Activated CD8-positive, alpha-beta memory T cell treated with anti-CD3 and anti-CD28 coated beads, Interleukin-2, amount 10 ng/mL, durations not matched to agents 7 days and 5 days (primary cell): ENCODE measurements at regions not wholly inside any gene's neighbourhood (a gene's known extent, or its start where the extent isn't known, plus 50 kb on each side); places are given as distances from the start of the nearest gene placed in this dataset.
"Not testable (repeated sequence)": the region's sequence is repeated elsewhere in the genome, so short reads cannot be mapped to it uniquely, and the experiment has no call there.

ENCODE experiments used
- ATAC-seq: fragments of 150-1000 bp; cut with Tn5 transposase; one replicate; pipeline ENCODE4 v1.10.0; 2021; ENCODE audit warnings: moderate library complexity
- CTCF ChIA-PET: fragments of 350-600 bp; sonication (Branson Sonifier 250); formaldehyde crosslinking; loops from one replicate; lab custom pipeline; 2021; ENCODE audit warnings: antibody characterized with exemption; lab: Charles Lee
- DNase-seq: peaks from one replicate; pipeline ENCODE4 v3.0.0-alpha.2; 2020
- H3K27ac Mint-ChIP-seq: one replicate; pipeline ENCODE4 v1.8.0; 2021; ENCODE audit warnings: mild to moderate bottlenecking, mixed read lengths
- H3K27me3 Mint-ChIP-seq: one replicate; pipeline ENCODE4 v1.8.0; 2021; ENCODE audit warnings: mixed read lengths
- H3K36me3 Mint-ChIP-seq: one replicate; pipeline ENCODE4 v1.8.0; 2021; ENCODE audit warnings: mild to moderate bottlenecking, mixed read lengths
- H3K4me1 Mint-ChIP-seq: one replicate; pipeline ENCODE4 v1.8.0; 2021; ENCODE audit warnings: mixed read lengths
- H3K4me3 Mint-ChIP-seq: one replicate; pipeline ENCODE4 v1.8.0; 2021; ENCODE audit warnings: mild to moderate bottlenecking, moderate library complexity, mixed read lengths
- H3K9me3 Mint-ChIP-seq: one replicate; pipeline ENCODE4 v1.8.0; 2022; ENCODE audit warnings: low read depth, mixed read lengths

DNA sequence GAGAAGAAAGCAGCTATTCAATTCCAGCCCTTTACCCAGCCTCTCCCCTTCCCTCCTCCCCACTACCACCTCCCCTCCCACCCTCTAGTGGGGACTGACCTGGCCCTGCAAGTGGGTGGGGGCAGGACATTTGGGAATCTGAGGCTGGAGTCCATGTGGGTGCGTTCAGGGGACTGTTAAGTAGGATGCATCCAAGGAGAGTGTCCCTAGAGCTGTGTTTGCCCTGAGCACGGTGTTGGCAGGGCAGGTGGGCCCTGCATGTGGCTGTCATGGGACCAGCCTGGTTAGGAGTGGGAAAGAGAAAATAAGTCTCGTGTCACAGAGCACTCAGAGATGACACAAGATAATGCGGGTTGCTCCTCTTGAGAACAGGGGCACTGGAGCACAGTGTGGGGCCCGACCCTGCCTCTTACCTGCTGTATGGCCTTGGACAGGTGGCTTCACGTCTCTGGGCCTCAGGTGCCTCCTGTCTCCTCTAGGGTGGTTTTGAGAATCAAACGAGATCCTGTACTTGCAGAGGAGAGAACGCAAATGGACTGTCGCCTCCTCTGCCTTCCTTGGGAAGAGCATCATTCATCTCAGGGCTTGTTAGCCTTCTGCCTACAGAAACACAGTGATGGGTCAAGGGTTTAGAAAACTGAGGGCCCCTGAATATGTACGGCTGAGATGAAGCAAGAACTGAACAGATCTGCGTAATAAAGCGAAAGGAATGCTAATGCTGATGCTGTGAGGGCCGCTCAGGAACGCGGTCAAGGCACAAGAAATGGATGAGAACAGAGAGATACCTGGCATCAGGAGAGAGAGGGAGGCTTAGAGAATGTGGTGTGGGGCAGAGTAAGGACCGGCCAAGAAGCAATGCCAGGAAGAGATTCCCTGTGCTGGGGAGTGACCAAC is 187.7 kb upstream of the HAAO start:
- no peak overlapping the region for H3K4me3 Mint-ChIP-seq
- CTCF ChIA-PET = interaction anchor here (1.2 kb wide), 1 partner anchor 249 kb away, joined by 3 read pairs; no protein-coding TSS in a partner anchor
- H3K4me1 Mint-ChIP-seq = no peaks in the 10 kb centered on the region
- no peak for DNase-seq
- no peak overlapping the region for H3K27ac Mint-ChIP-seq
- H3K27me3 Mint-ChIP-seq = peaks cover 3% of the 10 kb centered on the region
- no peaks in the 10 kb centered on the region for H3K9me3 Mint-ChIP-seq
- no peaks in the 10 kb centered on the region for H3K36me3 Mint-ChIP-seq
- ATAC-seq = no peak

DNA sequence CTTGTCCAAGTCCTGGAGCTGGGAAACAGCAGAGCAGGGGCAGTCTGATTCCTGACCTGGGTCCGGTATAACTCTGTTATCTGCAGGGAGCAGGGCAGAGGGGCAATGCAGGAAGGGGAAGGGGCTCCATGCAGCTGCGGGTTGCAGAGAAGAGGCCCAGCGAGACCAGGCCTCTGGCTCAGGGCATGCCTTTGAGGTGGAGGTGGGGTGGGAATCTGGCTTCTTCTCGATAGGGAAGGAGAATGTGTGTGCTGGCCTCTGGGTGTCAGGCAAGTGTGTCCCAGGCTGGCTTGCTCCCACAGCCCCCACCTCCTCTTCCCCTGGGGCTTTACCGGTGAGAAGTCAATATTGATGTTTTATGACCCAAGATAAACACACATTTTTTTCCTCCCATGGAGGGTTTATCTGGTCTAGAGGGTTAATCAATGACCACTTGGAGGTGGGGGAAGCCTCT is 187.1 kb upstream of the HAAO start:
- no peak overlapping the region for H3K4me3 Mint-ChIP-seq
- DNase-seq = no peak
- no peak for ATAC-seq
- peaks cover 3% of the 10 kb centered on the region for H3K27me3 Mint-ChIP-seq
- no peaks in the 10 kb centered on the region for H3K9me3 Mint-ChIP-seq
- H3K27ac Mint-ChIP-seq = no peak overlapping the region
- H3K4me1 Mint-ChIP-seq = no peaks in the 10 kb centered on the region
- no peaks in the 10 kb centered on the region for H3K36me3 Mint-ChIP-seq
- CTCF ChIA-PET = interaction anchor here (1.2 kb wide), 1 partner anchor 250 kb away, joined by 3 read pairs; no protein-coding TSS in a partner anchor

DNA sequence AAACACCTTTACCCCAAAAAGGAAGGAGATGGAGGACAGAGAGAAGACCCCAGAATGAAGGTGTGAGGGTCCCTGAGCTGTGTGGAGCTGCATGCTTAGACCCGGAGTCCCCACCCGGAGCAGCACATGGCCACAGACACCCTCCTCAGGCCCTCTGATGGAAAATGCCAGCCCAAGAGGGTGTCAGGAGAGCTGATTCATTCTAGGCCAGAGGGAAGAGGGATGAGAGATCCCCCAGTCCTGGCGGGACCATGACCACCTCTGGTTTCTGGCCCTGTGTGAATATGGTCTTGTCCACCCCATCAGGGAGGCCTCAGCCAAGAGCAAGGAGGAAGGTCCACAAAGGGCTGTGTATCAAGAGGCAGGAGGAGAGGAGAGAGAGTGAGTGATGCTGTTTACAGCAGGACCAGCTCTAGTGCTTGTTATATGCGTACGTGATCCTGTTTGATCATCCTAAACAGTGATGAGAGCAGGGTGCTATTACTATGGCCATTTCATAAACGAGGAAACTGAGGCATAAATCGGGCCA is 186.6 kb upstream of the HAAO start:
- DNase-seq (no peak), ATAC-seq (no peak)
- no peaks in the 10 kb centered on the region for H3K36me3 Mint-ChIP-seq
- peaks cover 3% of the 10 kb centered on the region for H3K27me3 Mint-ChIP-seq
- no peaks in the 10 kb centered on the region for H3K9me3 Mint-ChIP-seq
- CTCF ChIA-PET = interaction anchor here (1.2 kb wide), 1 partner anchor 250 kb away, joined by 3 read pairs; no protein-coding TSS in a partner anchor
- no peak overlapping the region for H3K27ac Mint-ChIP-seq
- no peaks in the 10 kb centered on the region for H3K4me1 Mint-ChIP-seq
- no peak overlapping the region for H3K4me3 Mint-ChIP-seq

DNA sequence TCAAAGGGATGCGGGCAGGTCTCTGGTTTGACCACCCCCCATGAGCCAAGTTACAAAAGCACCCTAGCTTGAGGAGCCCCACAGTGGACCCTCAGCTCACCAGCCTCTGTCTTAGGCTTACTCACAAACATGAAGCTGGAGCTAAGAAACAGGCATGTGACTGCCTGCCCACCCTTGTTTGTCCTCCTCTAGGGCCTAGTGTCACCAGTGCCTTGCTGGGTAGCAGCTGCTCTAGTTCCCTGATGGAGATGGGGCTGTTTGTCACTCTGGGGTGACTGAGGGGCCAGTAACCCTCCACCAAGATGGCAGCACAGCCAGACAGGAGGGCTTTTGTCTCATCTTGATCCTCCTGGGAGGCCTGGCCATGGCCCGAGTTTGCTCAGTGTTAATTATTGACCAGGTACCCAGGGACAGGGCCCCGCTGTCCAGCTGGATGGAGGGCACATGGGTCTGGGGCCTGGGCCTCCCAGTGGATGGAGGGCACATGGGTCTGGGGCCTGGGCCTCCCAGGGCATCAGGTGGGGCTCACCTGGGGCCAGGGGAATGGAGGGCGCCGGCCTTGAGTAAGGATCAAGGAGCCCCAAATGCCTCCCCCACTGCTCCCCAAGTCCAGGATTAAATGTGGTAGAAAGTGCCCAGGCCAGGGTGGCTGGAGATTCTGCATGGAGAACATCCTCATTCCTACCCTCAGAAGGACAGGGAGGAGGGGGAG is 185.9 kb upstream of the HAAO start:
- ATAC-seq = no peak
- no peaks in the 10 kb centered on the region for H3K36me3 Mint-ChIP-seq
- CTCF ChIA-PET = interaction anchor here (0.7 to 6.7 kb wide), 4 partner anchors 250 to 506 kb away, joined by 3 to 64 read pairs (median 4); partner anchors contain the start of gene ZFP36L2
- peaks cover 3% of the 10 kb centered on the region for H3K27me3 Mint-ChIP-seq
- DNase-seq = no peak
- no peak overlapping the region for H3K27ac Mint-ChIP-seq
- no peaks in the 10 kb centered on the region for H3K9me3 Mint-ChIP-seq
- no peak overlapping the region for H3K4me3 Mint-ChIP-seq
- H3K4me1 Mint-ChIP-seq = no peaks in the 10 kb centered on the region

DNA sequence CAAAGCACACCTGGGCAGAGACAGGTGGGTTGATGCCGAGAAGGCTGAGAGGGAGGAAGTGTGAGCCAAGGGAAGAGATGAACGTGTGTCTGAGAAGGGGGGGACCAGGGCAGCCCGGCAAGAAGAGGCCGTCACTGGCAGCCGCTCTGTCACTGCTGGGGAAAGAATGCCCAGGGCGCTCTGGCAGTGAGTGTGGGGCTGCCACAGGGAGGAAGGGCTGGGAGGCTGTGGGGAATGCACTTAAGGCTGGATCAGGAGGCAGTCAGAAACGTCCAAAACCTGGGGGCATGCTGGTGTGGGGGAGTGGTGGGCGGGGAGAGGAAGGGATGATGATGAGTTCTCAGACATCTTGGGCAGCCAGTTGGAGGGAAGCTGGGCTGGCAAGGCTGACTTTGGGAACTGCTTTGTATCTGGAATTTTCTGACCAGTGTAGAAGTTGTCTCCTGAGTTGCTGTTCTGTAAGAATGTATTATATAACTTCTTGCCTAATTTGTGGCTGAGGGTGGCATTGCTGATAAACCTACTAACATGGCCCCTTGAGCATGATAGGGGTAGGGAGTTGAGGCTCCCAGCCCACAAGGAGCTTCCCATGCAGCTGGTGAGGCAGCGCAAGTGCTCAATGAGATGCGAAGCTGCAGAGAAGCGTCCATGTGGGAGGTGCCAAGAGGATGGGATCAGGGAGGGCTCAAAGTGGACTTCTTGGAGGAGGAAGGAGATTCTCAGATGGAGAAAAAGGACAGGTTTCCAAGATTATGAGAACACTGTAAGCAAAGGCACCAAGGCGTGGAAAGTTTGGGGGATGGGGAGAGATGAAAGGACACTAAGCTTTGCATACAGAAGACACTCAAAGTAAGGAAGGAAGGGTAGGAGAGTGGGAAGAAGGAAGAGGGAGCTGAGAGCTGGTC is 185.1 kb upstream of the HAAO start:
- no peaks in the 10 kb centered on the region for H3K36me3 Mint-ChIP-seq
- CTCF ChIA-PET = interaction anchor here (0.7 to 6.7 kb wide), 3 partner anchors 251 to 507 kb away, joined by 3 to 64 read pairs (median 5); partner anchors contain the start of gene ZFP36L2

DNA sequence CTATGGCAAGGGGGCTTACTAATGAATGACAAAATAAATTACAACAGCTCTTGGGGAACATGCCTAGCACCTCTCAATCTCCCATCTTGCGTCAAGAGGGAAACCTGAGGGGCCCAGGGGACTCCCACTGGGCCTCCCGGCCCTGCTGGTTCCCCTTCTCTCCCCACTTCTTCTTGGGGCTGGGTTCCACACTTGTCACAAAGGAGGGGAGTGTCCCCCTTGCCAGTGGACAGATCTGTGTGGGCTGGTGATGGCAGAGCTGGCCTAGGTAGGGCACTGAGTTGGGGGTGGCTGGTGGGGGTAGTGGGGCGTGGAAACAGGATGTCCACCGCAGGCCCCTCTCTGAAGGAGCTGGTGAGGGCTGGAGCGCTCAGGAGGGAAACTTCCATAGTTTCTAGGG is 184.0 kb upstream of the HAAO start:
- Mint-ChIP-seq H3K36me3 (no peaks in the 10 kb centered on the region), H3K9me3 (no peaks in the 10 kb centered on the region), H3K27ac (no peak overlapping the region), H3K4me1 (peaks cover 12% of the 10 kb centered on the region), H3K27me3 (peaks cover 3% of the 10 kb centered on the region), H3K4me3 (no peak overlapping the region)
- ATAC-seq (no peak), DNase-seq (no peak)
- CTCF ChIA-PET = interaction anchor here (0.7 to 6.7 kb wide), 4 partner anchors 30 to 252 kb away, joined by 3 to 64 read pairs (median 6); partner anchors contain the start of gene ZFP36L2

More for the DNA sequence above, 185.1 kb upstream of the HAAO start:
- ATAC-seq = no peak
- Mint-ChIP-seq H3K4me3 (no peak overlapping the region), H3K27ac (no peak overlapping the region), H3K9me3 (no peaks in the 10 kb centered on the region), H3K27me3 (peaks cover 3% of the 10 kb centered on the region), H3K4me1 (peaks cover 4% of the 10 kb centered on the region)
- no peak for DNase-seq

DNA sequence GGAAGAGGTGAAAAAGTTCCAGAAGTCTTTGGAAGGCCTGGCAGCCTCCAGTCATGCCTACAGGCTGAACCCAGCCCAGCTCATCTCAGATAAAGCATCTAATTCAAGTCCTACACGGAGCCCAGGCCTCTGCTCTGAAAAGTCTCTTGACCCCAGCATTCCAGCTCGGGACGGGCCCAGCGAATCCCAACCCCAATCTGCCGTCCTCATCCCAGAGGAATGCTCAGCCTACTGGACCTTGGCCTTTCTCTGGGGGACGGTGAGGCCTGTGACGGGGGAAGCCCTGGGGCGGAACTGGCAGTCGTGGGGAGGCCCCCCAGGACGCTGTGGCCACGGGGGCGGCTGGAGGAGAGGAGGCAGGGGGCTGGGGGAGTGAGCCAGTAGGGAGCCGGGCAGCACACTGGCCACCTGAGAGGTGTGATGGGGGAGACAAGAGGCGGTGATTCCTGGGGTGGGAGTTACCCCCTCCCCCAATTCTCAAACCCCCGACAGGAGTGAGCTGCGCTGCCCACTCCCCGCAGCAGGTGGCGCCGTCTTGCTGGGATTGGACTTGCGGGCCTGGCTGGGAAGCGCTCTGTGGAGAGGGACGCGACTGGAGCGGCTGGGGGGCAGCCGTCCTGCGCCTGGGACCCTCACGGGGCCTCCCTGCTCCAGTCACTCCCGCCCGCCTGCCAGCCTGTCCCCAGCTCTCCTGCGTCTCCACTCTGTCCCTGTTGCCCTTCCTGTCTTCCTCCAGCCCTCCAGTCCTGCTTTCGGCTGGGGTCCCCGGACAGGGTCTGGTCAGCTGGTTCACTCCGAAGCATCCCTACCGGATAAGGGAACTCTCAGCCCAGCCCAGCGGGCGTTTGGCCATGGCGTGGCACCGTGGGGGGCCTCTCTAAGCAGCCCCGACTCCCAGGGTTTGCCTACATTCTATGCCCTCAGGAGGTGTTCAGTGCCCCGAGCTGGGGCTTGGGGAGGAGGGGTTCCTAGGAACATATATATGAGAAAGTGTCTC is 182.6 kb upstream of the HAAO start:
- DNase-seq = peak; percentile 53
- no peak overlapping the region for H3K27ac Mint-ChIP-seq
- H3K9me3 Mint-ChIP-seq = no peaks in the 10 kb centered on the region
- no peaks in the 10 kb centered on the region for H3K36me3 Mint-ChIP-seq
- H3K27me3 Mint-ChIP-seq = no peaks in the 10 kb centered on the region
- H3K4me1 Mint-ChIP-seq = peaks cover 14% of the 10 kb centered on the region
- CTCF ChIA-PET = interaction anchor here (0.6 to 6.7 kb wide), 15 partner anchors 9 to 566 kb away, joined by 3 to 64 read pairs (median 4); partner anchors contain the start of gene ZFP36L2
- ATAC-seq = no peak
- H3K4me3 Mint-ChIP-seq = no peak overlapping the region

DNA sequence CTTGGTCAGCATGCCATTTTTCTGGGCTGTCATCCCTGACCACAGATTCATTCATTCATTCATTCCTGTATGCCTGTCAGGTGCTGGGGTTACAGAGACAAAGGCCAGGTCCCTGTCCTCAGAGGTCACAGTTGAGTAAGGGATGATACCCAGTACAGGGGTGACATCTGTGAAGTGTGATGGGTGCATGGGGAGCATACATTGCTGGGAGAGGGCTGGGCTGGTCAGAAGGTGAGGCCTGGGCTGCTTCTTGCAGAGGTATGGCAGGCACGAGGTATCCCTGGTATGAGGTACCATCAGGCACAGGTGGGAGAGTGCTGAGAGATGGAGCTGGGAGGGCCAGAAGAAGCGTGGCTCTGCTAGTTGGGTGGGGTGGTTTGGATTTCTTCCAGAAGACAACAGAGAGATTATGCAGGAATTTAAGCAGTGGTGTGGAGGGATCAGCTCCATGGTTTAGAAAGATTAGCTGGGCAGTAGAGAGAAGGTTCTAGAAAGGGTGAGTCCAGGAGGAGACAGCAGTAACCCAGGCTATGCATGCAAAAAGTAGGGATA is 181.9 kb upstream of the HAAO start:
- ATAC-seq = no peak
- no peak overlapping the region for H3K4me3 Mint-ChIP-seq
- H3K9me3 Mint-ChIP-seq = no peaks in the 10 kb centered on the region
- H3K4me1 Mint-ChIP-seq = peaks cover 14% of the 10 kb centered on the region
- no peak overlapping the region for H3K27ac Mint-ChIP-seq
- H3K36me3 Mint-ChIP-seq = no peaks in the 10 kb centered on the region
- no peak for DNase-seq
- no peaks in the 10 kb centered on the region for H3K27me3 Mint-ChIP-seq
- CTCF ChIA-PET = interaction anchor here (0.6 to 6.7 kb wide), 13 partner anchors 9 to 567 kb away, joined by 3 to 64 read pairs (median 4); partner anchors contain the start of gene ZFP36L2

DNA sequence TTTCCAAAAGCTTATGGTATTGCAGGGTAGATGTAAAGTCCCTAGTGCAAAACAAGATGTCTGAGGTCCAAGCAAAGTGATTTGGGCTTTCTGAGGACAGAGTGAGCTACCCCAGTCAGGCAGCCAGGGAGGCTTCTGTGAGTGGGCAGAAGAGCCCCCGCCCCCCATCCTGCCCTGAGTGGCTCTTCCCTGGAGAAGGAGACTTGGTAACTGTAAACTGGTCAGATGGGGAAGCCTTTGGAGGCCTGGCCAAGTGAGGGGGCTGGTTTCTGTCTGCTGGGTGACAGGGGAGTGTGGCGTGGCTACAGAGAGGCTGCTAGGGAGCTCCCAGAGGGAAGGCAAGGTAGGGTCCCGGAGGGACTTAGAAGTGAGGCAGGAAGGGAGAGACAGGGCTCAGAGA is 181.3 kb upstream of the HAAO start:
- Mint-ChIP-seq H3K27me3 (no peaks in the 10 kb centered on the region), H3K36me3 (no peaks in the 10 kb centered on the region), H3K27ac (no peak overlapping the region), H3K4me3 (no peak overlapping the region), H3K4me1 (peaks cover 14% of the 10 kb centered on the region), H3K9me3 (no peaks in the 10 kb centered on the region)
- DNase-seq = no peak
- no peak for ATAC-seq
- CTCF ChIA-PET = interaction anchor here (1.3 to 6.7 kb wide), 7 partner anchors 11 to 568 kb away, joined by 3 to 64 read pairs (median 5); partner anchors contain the start of gene ZFP36L2

DNA sequence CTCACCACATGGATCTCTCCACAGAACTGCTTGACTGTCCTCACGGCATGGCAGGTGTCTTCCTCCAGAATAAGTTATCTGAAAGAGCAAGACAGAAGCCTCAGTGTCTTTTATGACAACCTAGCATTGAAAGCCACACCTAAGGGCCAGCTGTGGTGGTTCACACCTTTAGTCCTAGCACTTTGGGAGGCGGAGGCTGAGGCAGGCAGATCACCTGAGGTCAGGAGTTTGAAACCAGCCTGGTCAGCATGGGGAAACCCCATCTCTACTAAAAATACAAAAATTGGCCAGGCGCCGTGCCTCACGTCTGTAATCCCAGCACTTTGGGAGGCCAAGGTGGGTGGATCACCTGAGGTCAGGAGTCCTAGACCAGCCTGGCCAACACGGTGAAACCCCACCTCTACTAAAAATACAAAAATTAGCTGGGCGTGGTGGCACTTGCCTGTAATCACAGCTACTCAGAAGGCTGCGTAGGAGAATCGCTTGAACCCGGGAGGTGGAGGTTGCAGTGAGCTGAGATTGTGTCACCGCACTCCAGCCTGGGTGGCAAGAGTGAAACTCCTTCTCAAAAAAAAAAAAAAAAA is 180.6 kb upstream of the HAAO start:
- Mint-ChIP-seq H3K4me1 (peaks cover 14% of the 10 kb centered on the region), H3K27ac (peak overlapping the region; percentile 82)
- ATAC-seq, H3K27me3 Mint-ChIP-seq, H3K9me3 Mint-ChIP-seq, DNase-seq, H3K4me3 Mint-ChIP-seq, H3K36me3 Mint-ChIP-seq: not testable (repeated sequence)
- CTCF ChIA-PET = interaction anchor here (1.4 to 6.7 kb wide), 3 partner anchors 152 to 255 kb away, joined by 4 to 64 read pairs (median 9); partner anchors contain the start of gene ZFP36L2
